MG63 (cell line): ENCODE measurements at regions not wholly inside any gene's neighbourhood (a gene's known extent, or its start where the extent isn't known, plus 50 kb on each side); places are given as distances from the start of the nearest gene placed in this dataset.
"Not testable (repeated sequence)": the region's sequence is repeated elsewhere in the genome, so short reads cannot be mapped to it uniquely, and the experiment has no call there.

Experiments
- DNase-seq: peaks from one replicate; pipeline ENCODE4 v3.0.0-alpha.2; 2020
- H3K27me3 ChIP-seq: fragments of 250-450 bp; sonication (Bioruptor Pico); 2 replicates; pipeline ENCODE4 v1.5.1; 2020; ENCODE audit warnings: mild to moderate bottlenecking, moderate library complexity
- H3K36me3 ChIP-seq: fragments of 250-450 bp; sonication (Bioruptor Pico); 2 replicates; pipeline ENCODE4 v1.5.1; 2020; ENCODE audit warnings: mild to moderate bottlenecking, moderate library complexity
- H3K4me3 ChIP-seq: fragments of 250-450 bp; sonication (Bioruptor Pico); 2 replicates; pipeline ENCODE4 v1.5.1; 2020; ENCODE audit warnings: mild to moderate bottlenecking, moderate library complexity
- H3K9me3 ChIP-seq: fragments of 250-450 bp; sonication (Bioruptor Pico); 2 replicates; pipeline ENCODE4 v1.5.1; 2020; ENCODE audit warnings: mild to moderate bottlenecking, moderate library complexity

DNA sequence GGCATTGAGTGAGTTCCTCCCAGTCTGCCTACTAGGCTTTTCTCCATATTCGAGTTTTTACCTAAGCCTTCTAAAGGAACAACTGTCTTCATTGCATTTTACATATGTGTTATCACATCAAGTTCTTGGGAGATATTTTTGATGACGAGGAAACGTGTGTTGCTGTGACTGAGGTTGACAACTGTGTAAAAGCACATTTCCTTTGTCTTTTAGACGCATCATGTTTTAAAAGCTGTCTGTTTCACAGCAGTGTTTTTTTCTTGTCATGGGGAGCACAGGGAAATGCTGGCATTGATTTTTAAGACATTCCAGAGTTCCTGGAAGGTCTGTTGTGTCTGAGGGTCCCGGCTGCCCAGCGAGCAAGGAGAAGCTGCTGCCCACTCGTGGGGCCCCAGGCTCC is 381.8 kb downstream of the DCDC2C start:
- no peaks in the 10 kb centered on the region for H3K27me3 ChIP-seq
- no peak for DNase-seq
- no peaks in the 10 kb centered on the region for H3K36me3 ChIP-seq
- H3K4me3 ChIP-seq, result no peak overlapping the region
- H3K9me3 ChIP-seq, result no peaks in the 10 kb centered on the region

GRCh38 chr2:4090668-4091630 is 387.6 kb downstream of the DCDC2C start:
- Histone ChIP-seq H3K27me3 (no peaks in the 10 kb centered on the region), H3K36me3 (no peaks in the 10 kb centered on the region), H3K9me3 (no peaks in the 10 kb centered on the region), H3K4me3 (no peak overlapping the region)
- DNase-seq, result no peak

DNA sequence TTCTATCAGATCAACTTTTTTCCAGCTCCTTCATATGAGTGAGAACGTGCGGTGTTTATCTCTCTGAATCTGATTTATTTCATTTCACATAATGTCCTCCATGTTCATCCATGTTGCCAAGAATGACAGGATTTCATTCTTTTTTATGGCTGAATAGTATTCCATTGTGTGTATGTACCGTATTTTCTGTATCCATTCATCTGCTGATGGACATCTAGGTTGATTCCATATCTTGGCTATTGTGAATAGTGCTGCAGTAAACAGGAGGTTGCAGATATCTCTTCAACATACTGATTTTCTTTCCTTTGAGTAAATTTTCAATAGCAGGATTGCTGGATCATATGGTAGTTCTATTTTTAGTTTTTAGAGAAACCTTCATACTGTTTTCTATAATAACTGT is 388.5 kb downstream of the DCDC2C start:
- H3K4me3 ChIP-seq, result no peak overlapping the region
- H3K9me3 ChIP-seq, result no peaks in the 10 kb centered on the region
- no peaks in the 10 kb centered on the region for H3K27me3 ChIP-seq
- no peaks in the 10 kb centered on the region for H3K36me3 ChIP-seq
- DNase-seq, result no peak

DNA sequence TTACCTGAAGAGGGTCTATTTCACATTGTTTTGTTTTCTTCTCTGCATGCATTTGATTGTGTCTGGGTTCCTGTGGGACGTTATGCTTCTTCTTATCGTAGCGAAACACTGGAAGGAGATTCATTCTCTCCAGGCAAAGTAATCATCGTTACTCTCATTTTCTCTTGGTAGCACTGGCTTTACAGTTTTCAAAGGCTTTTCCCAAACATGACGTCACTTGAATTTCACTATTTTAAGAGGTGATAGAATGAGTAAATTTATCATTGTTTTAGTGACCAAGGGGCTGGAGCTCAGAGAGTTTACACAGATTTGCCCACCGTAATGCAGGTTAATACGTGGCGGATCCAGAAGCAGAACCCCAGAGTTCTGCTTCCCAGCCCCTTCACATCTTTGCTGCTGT is 391.4 kb downstream of the DCDC2C start:
- no peak for DNase-seq
- Histone ChIP-seq H3K9me3 (no peaks in the 10 kb centered on the region), H3K4me3 (no peak overlapping the region), H3K36me3 (no peaks in the 10 kb centered on the region), H3K27me3 (no peaks in the 10 kb centered on the region)

DNA sequence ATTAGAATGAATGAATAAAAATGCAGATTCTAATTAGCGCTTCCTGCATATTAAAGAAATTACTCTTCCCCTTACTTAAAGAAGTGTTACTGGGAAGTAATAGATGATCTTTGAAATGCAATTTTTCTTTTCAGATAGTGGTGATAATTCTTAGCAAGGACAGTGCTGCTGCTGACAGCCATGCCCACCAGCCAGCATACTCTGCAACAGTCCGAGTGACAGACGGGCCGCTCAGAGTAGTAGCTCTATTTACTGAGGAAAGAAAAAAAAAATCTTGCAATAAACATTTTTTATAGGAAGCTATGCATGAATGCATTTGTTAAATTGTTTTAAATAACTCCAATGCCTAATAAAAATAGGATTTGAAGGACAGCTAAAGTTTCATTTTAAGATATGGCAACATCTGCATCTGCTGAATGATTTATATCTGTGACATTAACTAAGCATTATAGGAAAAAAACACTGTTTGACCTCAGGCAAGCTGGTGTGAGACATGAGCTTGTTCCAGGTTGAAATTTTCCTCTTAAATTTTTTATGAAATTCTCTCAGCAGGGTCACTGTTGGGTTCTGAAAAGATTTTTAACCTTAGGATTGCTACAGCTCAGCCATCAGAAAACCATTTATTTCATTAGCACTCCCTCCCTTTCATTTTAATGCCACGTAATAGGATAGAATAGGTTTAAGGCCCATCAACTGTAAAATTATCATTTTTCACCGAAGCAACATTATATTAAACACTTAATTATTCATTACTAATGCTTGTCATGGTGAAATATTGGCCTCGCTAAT is 393.8 kb downstream of the DCDC2C start:
- H3K9me3 ChIP-seq, result no peaks in the 10 kb centered on the region
- H3K36me3 ChIP-seq, result no peaks in the 10 kb centered on the region
- no peaks in the 10 kb centered on the region for H3K27me3 ChIP-seq
- H3K4me3 ChIP-seq, result no peak overlapping the region
- no peak for DNase-seq

GRCh38 chr2:4098137-4098536 is 394.8 kb downstream of the DCDC2C start:
- no peaks in the 10 kb centered on the region for H3K36me3 ChIP-seq
- no peaks in the 10 kb centered on the region for H3K27me3 ChIP-seq
- H3K4me3 ChIP-seq, result no peak overlapping the region
- DNase-seq, result no peak
- no peaks in the 10 kb centered on the region for H3K9me3 ChIP-seq

DNA sequence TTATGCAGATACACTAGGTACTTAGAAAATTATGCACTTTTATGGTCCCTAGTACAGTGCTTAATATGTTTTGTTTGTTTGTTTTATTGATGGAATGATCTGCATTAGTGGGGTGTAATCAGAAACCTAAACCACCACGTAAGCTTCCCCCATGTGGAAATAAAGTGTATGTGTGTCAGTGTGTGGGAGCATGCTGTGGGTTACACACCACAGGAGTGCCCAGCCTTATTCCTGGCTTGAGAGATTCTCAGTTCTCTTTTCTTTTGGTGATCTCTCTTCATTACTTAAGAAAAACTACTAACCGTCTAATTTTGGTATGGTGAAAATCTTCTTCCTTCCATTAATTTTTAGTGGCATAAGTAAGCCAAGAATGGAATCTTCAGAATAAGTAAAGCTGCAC is 398.6 kb downstream of the DCDC2C start:
- no peaks in the 10 kb centered on the region for H3K36me3 ChIP-seq
- no peak for DNase-seq
- no peak overlapping the region for H3K4me3 ChIP-seq
- no peaks in the 10 kb centered on the region for H3K27me3 ChIP-seq
- no peaks in the 10 kb centered on the region for H3K9me3 ChIP-seq

GRCh38 chr2:4107179-4107578 is 403.8 kb downstream of the DCDC2C start:
- no peak for DNase-seq
- H3K4me3 ChIP-seq, result no peak overlapping the region
- H3K9me3 ChIP-seq, result no peaks in the 10 kb centered on the region
- no peaks in the 10 kb centered on the region for H3K27me3 ChIP-seq
- no peaks in the 10 kb centered on the region for H3K36me3 ChIP-seq

DNA sequence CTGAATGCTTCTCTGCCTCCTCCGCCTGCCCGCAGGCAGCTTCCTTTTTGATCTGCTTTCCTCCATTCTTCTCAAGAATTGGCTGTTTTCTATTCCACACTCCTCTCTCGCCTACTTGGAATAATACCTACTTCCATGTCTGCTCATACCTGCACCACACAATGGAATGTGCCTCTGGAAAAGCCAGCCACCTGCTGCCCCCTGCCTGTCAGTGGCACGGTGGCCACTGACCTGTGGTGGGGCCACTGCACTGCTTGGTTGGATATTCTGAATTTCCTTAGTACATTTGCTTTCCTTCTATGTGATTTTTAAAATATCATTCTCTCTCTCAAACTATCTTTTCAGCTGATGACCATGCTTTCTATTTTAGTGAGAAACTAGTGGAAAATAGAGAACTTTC is 406.9 kb downstream of the DCDC2C start:
- Histone ChIP-seq H3K36me3 (no peaks in the 10 kb centered on the region), H3K9me3 (no peaks in the 10 kb centered on the region)

GRCh38 chr2:4115435-4115834 is 412.1 kb downstream of the DCDC2C start:
- not testable (repeated sequence) for H3K4me3 ChIP-seq, H3K36me3 ChIP-seq, H3K27me3 ChIP-seq, DNase-seq, H3K9me3 ChIP-seq

More for the DNA sequence above, 406.9 kb downstream of the DCDC2C start:
- no peak for DNase-seq
- H3K27me3 ChIP-seq, result no peaks in the 10 kb centered on the region
- H3K4me3 ChIP-seq, result no peak overlapping the region

DNA sequence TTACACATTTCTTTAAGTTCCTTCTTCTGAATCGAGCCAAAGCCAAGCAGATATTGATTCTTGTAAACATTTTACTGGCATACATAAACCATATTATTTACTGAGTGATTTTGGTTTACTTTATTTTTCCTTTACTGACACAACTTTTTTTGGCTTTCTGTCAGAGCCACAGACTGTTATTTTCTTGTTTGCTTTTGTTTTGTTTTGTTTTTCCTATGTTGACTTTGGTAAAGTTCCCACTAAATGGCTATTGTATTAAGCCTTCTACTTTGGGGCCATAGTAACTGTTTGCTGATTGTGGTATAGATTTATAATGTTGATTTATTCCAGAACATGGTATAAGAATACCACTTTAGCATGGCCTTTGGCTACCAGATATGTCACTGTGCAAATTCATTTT is 419.4 kb downstream of the DCDC2C start:
- no peaks in the 10 kb centered on the region for H3K27me3 ChIP-seq
- no peaks in the 10 kb centered on the region for H3K9me3 ChIP-seq
- no peaks in the 10 kb centered on the region for H3K36me3 ChIP-seq
- no peak for DNase-seq
- H3K4me3 ChIP-seq, result no peak overlapping the region

- no peaks in the 10 kb centered on the region for H3K27me3 ChIP-seq
- no peaks in the 10 kb centered on the region for H3K36me3 ChIP-seq
- H3K4me3 ChIP-seq, result no peak overlapping the region
- no peak for DNase-seq
- peaks cover 5% of the 10 kb centered on the region for H3K9me3 ChIP-seq
Measured at GRCh38 chr2:4130651-4131050, 427.3 kb downstream of the DCDC2C start.

DNA sequence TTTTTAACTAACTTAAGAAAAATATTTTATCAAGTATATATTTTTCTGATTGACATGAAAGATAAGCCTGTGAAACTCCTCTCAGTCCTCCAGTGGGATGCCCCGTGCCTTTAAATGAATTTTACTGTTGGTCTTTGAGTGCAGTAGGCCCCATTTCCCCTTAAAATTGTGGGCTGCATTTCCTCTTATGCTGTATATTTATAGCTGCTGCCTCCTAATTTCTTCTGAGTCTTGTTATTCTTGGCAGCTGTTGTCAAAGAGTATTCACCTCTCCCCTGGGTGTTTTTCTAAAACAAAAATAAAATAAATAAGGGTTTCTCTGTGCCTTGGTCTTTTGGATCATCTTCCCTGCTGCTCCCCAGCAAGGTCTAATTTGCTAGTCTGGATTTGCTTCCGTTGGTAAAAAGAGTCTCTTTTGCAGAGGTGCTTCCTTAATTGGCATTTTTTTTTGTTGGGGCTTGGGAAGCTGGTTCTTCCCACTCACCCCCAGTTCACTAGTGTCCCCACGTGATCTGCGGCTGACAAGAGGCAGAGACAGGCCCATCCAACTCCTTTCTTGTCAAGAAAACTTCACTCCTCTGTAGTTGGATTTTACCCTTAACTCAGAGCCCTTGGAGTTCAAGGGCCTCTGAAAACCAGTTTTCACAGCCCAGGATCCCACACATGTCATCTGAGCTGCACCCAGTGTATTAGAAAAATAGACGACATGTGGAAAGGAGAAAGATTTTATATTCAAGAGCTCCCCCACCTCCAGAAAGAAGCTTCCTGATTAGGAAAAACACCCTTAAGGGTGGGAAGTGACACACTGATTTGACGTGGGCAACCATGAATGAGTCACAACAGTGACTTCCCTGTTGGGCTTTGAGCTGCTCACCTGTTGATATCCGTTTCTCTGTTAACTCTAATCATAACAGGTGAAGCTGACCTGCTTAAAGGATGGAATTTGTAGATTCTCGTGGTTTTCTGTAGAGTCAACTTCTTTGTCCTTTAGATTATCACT is 431.5 kb downstream of the DCDC2C start:
- no peaks in the 10 kb centered on the region for H3K36me3 ChIP-seq
- H3K9me3 ChIP-seq, result peaks cover 5% of the 10 kb centered on the region
- no peaks in the 10 kb centered on the region for H3K27me3 ChIP-seq
- no peak for DNase-seq
- H3K4me3 ChIP-seq, result no peak overlapping the region

GRCh38 chr2:4135765-4136164 is 432.4 kb downstream of the DCDC2C start:
- H3K36me3 ChIP-seq, result no peaks in the 10 kb centered on the region
- H3K27me3 ChIP-seq, result no peaks in the 10 kb centered on the region
- no peak for DNase-seq
- H3K9me3 ChIP-seq, result peaks cover 4% of the 10 kb centered on the region
- H3K4me3 ChIP-seq, result no peak overlapping the region

DNA sequence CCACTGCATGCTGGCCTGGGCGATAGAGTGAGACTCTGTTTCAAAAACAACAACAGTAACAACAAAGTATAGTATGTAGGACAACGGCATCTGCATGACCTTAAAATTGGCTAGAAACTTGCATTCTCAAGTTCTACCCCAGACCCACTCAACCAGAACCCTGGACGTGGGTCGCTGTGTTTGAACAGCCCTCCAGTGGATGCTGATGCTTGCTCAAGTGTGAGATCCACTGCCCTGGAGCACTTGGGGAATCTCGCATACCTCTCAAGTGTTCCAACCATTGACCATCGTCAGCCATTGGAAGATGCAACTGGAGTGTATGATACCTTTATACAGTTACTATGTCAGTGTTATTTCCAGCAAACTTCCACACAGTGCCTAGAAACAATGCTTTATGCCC is 435.9 kb downstream of the DCDC2C start:
- H3K36me3 ChIP-seq, result no peaks in the 10 kb centered on the region
- DNase-seq, result no peak
- no peak overlapping the region for H3K4me3 ChIP-seq
- H3K27me3 ChIP-seq, result no peaks in the 10 kb centered on the region
- no peaks in the 10 kb centered on the region for H3K9me3 ChIP-seq

GRCh38 chr2:4139731-4140130 is 436.4 kb downstream of the DCDC2C start:
- Histone ChIP-seq H3K9me3 (no peaks in the 10 kb centered on the region), H3K36me3 (no peaks in the 10 kb centered on the region), H3K27me3 (no peaks in the 10 kb centered on the region), H3K4me3 (no peak overlapping the region)
- DNase-seq, result no peak
